Sigmoid colon (tissue), 4 donors: ENCODE measurements at regions not wholly inside any gene's neighbourhood (a gene's known extent, or its start where the extent isn't known, plus 50 kb on each side); places are given as distances from the start of the nearest gene placed in this dataset.

Experiments used
- EP300 ChIP-seq, 4 donors: sonication (generic); formaldehyde crosslinking; IDR thresholded peaks; one replicate each; pipeline ENCODE4 v1.6.1; 2017; ENCODE audit warnings: antibody characterized with exemption in 4 of 4
- POLR2A ChIP-seq, 2 donors: fragments of 450-650 bp; IDR thresholded peaks; one replicate each; pipeline ENCODE4 v1.6.1; 2016; ENCODE audit warnings: antibody characterized with exemption in 2 of 2, mild to moderate bottlenecking in 2 of 2, moderate library complexity in 2 of 2
- POLR2AphosphoS5 ChIP-seq, 4 donors: sonication (generic); formaldehyde crosslinking; IDR thresholded peaks; one replicate each; pipeline ENCODE4 v1.6.1; 2017; ENCODE audit warnings: antibody characterized with exemption in 4 of 4
- TF ChIP-seq, protein P1 (sequence below), 4 experiments: fragments of 450-650 bp in 3 of 4; fragments of 200-600 bp in 1 of 4; IDR thresholded peaks; one replicate each; pipeline ENCODE4 v1.5.1; 2016 to 2019; ENCODE audit warnings: antibody characterized with exemption in 4 of 4, mild to moderate bottlenecking in 3 of 4, moderate library complexity in 2 of 4

DNA sequence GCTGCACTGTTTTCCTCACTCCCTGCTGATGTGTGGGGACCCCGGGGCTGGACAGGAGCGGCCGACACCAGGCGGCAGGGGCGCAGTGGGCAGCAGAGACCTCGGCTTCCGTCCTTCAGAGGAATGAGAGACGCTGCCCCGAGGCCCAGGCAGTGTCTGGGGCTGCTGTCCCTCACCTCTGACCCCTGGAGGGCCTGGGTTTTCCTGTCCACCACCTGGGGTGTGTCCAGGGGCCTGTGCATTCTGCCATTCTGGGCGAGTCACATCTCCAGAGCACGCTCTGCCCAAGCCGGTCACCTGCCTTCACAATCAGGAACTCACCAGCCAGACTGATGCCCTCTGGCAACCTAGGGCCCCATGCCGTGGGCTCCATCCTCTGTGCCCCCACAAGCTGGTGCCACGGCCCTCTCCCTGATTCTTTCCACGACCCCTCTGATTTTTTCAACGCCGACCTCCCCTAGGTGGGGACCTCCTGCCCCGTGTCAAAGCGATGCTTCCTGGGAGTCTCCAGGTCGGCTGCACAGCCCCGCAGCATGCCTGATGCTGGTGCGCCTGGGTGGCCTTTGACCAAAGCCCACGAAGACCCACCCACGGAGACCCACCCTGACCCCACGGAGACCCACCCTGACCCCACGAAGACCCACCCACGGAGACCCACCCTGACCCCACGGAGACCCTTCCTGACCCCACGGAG is 53.7 kb upstream of the CFAP46 start:
- TF ChIP-seq, protein P1, sequence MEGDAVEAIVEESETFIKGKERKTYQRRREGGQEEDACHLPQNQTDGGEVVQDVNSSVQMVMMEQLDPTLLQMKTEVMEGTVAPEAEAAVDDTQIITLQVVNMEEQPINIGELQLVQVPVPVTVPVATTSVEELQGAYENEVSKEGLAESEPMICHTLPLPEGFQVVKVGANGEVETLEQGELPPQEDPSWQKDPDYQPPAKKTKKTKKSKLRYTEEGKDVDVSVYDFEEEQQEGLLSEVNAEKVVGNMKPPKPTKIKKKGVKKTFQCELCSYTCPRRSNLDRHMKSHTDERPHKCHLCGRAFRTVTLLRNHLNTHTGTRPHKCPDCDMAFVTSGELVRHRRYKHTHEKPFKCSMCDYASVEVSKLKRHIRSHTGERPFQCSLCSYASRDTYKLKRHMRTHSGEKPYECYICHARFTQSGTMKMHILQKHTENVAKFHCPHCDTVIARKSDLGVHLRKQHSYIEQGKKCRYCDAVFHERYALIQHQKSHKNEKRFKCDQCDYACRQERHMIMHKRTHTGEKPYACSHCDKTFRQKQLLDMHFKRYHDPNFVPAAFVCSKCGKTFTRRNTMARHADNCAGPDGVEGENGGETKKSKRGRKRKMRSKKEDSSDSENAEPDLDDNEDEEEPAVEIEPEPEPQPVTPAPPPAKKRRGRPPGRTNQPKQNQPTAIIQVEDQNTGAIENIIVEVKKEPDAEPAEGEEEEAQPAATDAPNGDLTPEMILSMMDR (IDR thresholded peaks at IDR 0.05): no peak
- TF ChIP-seq EP300 (IDR thresholded peaks at IDR 0.05): no peak
- TF ChIP-seq POLR2A (IDR thresholded peaks at IDR 0.05): no peak
- no peak for TF ChIP-seq POLR2AphosphoS5 (IDR thresholded peaks at IDR 0.05)
